ENCODE measurements at regions not wholly inside any gene's neighbourhood (a gene's known extent, or its start where the extent isn't known, plus 50 kb on each side); places are given as distances from the start of the nearest gene placed in this dataset.

GRCh38 chr1:190615818-190616217 lies 138.2 kb upstream of the BRINP3 start:
- no peak for TF ChIP-seq CTCF (IDR thresholded peaks at IDR 0.05)
- TF ChIP-seq POLR2A (IDR thresholded peaks at IDR 0.05) = no peak

Data from suprapubic skin (tissue), 3 donors.